NCI-H82 treated with DMSO at 0.1 percent for 48 hours (cell line): ENCODE measurements at regions not wholly inside any gene's neighbourhood (a gene's known extent, or its start where the extent isn't known, plus 50 kb on each side); places are given as distances from the start of the nearest gene placed in this dataset.
"Not testable (repeated sequence)": the region's sequence is repeated elsewhere in the genome, so short reads cannot be mapped to it uniquely, and the experiment has no call there.

Experiments used
- DNase-seq: peaks from one replicate; lab custom pipeline; 2025; ENCODE audit not compliant: unreplicated experiment; lab: John Stamatoyannopoulos, UW

DNA sequence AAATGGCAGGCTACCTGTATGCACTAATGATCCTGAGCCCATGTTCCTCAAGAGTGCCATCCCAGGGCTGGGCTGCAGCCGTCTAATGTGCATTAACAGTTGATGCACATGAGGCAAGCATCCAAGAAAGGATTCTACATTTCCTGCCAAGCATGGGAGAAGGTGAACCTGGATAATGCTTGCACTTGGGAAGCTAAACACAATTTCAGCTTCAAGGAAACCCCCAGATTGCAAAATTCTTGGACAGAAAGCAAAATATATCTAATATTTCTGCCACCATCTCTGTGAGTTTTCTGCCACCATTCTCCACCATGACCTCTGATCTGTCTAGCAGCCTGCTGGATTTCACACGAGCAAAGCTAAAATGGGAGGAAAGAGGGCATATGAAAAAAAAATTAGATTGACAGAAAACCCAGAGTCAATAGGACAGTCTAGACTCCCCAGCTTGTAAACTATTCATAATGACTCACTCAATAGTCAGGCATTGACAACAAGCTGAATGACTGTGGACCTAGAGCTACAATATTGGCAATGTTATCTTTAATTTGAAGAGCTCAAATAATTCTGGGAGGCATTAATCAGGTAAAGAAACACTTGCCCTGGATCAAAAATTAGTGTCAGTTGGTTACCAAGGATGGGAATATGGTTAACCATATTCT, 91.9 kb upstream of the BCL2L14 start:
- no peak for DNase-seq

DNA sequence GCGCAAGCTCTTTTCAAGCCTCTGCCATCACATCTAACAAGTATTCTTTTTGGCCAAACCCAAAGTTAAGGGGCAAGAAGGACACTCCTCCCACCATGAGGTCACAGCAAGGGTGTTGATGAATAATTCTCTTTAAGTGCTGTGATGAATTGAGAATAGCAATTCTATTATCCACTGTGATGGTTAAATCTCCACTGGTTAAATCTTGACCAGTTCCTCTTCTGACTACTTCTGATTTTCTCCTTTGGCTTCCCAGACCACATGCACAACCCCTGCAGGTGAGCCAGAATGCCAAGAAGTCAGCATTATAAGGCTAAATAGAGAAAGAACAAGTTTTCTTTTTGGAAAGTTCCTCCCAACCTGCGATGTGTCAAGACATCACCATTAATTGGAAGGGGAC, 90.6 kb upstream of the BCL2L14 start:
- no peak for DNase-seq

DNA sequence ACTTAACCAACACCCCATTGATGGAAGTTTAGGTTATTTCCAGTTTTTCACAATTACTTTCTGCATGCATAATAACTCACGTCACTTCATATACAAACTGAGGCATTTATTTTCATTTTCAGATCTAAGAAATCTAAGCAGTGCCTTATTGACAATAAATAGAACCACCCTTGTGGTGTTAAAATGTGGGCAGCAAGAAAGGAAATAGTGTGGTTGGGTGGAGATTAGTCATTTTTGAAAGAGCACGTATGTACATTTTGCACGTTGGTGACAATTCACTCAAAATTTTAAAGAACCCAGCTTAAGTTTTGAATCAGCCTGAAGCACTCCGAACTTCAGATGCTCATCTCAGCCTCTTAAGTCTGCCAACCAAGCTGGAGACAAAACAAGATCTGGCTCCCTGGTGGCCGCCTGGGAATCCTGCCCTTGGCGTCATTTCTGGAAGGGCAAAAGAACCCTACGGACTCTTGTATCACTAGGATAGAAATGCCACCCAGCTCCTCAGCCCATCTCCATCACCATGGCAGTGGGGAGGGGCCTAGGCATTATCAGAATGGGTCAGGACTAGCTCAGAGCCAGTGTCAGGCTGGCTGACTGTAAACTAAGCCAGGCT, 89.5 kb upstream of the BCL2L14 start:
- DNase-seq: no peak

DNA sequence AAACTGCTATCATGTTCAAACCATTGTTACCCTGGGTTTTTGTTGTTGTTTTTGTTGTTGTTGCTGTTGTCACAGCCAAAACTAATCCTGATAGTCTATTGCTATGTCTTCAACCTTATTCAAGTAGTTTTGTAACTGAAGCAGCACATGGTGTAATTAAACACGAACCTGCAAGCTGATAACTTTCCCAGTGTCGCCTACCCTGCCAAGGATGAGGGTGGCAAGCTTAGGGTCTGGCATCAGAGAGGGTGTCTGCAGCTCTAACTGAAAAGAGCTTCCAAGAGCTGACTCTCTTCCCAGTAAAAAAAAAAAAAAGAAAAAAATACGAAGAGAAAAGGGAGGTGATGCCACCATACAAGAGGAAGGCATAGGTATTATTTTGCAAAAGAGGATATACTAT, 86.3 kb upstream of the BCL2L14 start:
- no peak for DNase-seq

DNA sequence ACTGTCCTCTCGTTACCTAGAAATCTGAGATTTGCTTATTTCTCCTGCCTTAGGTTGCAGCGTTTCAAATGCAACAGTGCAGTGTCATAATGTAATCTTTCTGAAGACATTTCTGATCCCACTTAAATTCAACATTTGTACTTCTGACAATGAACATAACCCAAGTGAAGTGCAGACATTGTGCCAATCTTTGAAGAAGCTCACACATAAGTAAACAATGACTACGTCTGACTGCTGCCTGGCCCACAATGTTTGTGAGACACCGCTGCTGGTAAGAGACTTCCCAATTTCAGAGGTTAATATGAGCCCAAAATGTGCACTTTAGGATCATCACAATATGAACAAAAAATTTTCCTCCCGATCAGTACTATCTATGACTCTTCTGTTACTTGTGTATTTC, 84.6 kb upstream of the BCL2L14 start:
- no peak for DNase-seq

DNA sequence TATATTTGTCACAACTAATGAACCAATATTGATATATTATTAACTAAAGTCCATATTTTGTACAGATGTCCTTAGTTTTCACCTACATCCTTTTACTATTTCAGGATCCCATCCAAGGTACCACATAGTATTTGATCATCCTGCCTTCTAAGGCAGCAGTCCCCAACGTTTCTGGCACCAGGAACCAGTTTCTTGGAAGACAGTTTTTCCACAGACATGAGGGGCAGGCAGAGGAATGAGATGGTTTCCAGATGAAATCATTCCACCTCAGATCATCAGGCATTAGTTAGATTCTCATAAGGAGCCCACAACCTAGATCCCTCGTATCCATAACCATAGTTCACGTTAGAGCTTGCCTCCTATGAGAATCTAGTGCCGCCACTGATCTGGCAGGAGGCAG, 82.8 kb upstream of the BCL2L14 start:
- DNase-seq: no peak

DNA sequence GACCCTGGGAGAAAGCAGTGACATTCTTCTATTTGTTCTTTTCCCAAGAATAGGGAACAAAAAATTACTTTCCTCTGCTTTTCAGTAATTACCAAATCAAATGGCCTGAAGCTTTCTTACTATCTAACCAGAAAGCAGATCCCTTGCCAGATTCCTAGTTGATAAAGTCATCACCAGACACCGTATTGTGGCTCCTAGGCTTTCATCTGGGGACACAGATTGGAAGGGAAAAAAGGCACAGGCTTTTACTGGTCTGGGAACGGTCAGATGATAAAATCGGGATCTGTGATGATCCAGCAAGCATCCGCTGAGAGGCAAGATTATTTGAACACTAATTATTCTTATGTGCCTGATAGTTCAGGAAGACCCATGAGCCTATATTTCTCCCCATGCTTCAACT, 79.1 kb upstream of the BCL2L14 start:
- DNase-seq: no peak

DNA sequence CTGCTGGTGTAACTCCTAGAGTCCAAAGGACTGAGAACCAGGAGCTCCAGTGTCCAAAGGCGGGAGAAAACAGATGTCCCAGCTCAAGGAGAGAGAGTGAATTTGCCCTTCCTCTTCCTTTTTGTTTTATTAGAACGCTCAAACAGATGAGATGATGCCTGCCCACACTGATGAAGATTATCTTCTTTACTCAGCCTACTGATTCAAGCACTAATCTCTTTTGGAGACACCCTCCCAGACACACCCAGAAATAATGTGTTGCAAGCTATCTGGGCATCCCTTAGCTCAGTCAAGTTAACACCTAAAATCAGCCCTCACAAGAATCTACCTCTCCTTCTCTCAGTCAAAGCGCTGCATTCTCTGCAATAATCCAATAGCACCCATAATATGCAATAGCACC, 78.2 kb upstream of the BCL2L14 start:
- DNase-seq: no peak

DNA sequence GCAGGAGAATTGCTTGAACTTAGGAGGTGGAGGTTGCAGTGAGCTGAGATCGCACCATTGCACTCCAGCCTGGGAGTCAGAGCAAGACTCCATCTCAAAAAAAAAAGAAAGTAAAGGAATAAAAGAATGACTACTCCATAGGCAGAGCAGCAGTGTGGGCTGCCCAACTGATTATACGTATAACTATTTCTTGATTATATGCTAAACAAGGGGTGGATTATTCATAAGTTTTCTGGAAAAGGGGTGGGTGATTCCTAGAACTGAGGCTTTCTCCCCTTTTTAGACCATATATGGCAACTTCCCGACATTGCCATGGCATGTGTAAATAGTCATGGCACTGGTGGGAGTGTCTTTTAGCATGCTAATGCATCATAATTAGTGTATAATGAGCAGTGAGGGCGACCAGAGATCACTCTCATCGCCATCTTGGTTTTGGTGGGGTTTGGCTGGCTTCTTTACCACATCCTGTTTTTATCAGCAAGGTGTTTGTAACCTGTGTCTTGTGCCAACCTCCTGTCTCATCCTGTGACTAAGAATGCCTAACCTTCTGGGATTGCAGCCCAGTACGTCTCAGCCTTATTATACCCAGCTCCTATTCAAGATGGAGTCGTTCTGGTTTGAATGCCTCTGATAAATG, 72.3 kb upstream of the BCL2L14 start:
- not testable (repeated sequence) for DNase-seq

DNA sequence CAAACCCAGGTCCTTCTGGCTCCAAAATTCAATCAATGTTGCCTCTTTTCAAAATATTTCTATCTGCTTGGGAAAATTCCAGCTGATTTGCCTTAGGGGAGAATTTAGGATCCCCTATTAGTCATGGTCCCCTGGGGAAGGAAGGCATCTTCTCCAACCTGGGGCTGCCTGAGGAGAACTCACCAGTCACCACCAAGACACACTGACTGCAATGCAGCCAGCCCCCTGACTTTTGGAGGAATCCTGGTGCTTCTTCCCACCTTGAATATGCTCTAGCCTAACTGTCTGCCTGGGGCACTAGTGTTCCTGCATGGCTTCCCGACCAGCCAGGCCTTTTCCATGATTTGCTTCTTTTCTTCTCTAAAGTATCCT, 71.8 kb upstream of the BCL2L14 start:
- no peak for DNase-seq

DNA sequence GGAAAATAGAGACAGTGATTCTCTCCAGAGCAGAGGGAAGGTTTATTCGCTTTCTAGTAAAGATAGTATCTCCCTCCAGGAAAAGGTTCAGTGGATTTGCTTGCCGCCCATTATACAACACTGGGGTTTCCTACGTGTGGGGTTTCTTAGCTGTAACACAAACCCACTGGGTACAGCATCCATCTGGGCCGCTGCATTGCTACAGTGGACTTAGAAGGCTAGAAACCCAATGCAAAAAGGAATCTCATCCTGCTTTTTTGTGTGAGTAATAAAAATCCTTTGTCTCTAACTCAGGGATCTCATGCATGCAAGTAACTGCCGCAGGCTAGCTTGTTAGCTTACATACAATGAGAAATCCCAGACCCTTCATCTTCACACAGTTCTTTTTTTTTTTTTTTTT, 67.1 kb upstream of the BCL2L14 start:
- DNase-seq: no peak

DNA sequence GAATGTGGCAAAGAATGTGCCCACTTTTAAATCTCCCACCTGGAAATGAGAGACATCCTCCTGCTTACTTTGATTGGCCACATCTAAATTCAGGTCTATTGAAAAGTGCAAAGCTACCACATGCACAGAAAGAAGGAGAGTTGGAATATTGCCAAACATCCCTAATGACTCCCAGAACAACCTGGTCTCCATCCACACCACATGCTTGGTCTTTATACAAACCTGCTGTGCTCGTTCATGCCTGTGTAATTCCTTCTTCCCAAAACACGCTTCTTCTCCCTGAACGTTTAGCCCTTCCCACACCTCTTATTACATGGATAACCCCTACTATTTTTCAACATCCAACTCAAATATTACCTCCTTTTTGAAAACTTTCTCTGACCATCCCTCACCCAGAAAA, 66.2 kb upstream of the BCL2L14 start:
- DNase-seq: no peak

DNA sequence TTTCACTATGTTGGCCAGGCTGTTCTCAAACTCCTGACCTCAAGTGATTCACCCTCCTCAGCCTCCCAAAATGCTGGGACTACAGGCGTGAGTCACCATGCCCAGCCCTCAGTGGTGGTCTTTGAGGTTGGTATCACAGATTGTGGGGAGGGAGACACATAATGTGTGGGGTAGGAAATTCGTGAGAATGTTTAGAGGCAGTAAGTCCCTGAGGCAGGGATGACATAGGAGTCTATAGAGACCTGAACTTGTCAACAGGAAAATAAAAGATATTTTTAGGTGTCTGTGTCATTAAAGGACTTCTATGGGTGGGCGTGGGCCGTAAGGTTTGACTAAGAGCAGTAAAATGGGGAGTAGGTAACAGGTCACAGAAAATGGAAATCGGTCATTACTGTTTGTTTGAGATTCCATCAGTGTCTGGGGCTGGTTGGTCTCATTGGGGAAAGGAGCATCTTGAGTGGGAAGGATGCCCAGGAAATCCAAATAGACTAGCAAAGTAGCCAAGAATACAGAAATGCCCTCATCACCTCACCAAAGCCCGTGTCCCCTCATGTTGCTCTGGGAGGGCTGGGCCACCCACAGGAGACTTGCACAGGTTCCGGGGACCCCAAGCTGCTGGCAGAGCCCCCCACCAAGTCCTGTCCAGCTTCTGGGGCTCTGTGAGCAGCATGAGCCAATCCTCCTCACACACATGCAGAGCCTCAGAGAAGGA, 63.6 kb upstream of the BCL2L14 start:
- DNase-seq: no peak

DNA sequence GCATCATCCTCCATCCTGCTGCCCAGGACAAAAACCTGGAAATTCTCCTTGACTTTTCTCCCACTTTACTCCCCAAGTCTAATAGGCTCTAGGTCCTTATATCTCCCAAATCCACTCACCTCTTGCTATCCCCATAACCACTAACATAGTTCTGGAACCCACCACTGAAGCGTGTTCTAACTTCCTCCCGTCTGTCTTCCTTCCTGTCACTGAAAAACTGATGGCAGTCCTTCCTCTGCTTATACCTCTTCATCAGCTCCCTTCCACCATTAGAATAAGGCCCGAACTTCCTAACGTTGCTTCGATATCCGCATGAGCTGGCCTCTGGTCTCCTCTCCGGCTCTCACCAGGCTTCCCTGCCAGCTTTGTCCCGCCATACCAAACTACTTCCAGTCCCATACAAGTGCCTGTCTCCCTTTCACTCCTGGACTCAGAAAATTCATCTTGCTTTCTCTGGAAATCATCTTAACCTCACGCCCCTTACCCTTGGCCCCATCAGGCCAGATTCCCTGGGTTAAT, 63.0 kb upstream of the BCL2L14 start:
- DNase-seq: no peak

DNA sequence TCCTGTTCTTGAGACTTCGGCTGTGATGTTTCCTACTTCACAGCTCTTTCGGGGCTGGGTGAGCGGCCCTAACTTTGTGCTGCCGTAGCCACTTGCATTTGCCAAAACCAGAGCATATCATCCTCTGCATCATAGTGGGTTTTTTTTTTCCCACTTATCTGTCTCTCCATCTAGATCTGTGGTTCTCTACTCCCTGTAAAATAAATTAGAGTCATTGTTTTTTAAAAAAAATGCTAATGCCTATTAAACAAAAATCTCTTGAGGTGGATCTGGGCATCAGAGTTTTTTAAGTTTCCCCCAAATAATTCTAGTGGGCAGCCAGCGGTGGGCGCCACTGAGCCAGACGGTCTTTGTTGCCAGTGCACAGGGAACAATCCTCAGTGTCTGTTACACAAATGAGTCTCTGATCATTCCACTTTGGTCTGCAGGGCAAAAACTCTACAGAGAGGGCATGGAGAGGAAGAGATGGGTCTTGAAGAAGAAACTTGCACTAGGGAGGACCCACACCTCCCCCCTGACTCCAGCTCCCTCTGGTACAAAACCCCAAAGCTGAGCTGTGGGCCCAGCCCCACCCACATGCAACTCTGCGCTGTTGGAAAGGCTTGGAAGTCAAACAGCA, 62.4 kb upstream of the BCL2L14 start:
- no peak for DNase-seq

DNA sequence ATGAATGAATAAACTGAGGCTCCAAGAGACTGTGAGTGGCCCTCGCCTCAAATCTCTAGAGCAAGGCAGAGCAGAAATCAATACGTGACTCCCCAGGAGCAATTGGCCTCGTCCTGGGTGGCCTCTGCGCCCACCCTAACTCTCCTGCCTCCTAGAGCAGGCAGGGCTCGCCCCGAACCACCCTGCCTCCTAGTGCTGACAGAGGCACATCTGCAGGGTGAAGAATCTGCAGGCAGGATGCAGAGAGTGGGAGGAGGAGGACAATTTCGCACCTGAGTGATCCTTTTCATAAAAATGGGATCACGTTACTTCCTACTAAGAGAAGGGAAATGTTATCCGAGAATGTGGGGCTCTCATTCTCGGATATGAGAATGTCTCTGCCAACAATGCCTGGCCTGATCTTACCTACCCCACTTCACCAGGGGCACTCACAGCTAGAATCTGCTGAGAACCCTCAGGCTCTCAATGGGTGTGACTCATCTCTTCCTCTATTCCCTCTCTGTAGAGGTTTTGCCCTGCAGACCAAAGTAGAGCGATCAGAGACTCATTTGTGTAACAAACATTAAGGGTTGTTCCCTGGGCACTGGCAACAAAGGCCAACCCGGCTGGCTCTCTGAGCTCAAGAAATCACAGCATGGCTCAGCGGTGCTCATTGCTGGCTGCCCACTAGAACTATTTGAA, 61.7 kb upstream of the BCL2L14 start:
- no peak for DNase-seq

DNA sequence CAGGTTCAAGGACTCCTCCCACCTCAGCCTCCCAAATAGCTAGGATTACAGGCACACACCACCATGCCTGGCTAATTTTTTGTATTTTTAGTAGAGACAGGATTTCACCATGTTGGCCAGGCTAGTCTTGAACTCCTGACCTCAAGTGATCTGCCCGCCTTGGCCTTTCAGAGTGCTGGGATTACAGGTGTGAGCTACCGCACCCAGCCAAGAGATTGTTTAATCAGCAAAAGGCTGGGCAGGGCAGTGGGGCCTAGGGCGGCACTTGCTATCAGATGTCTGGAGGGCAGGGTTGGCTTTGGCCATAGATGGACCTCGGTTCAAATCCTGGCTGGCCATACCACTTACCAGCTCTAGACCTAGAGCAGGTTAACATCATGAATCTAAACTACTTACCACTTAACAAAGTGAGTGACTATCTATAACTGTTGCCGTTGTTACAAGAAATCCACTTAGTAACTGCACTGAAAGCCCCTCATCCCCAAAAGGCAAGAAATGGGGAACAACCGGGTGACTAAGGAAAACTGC, 60.9 kb upstream of the BCL2L14 start:
- not testable (repeated sequence) for DNase-seq

DNA sequence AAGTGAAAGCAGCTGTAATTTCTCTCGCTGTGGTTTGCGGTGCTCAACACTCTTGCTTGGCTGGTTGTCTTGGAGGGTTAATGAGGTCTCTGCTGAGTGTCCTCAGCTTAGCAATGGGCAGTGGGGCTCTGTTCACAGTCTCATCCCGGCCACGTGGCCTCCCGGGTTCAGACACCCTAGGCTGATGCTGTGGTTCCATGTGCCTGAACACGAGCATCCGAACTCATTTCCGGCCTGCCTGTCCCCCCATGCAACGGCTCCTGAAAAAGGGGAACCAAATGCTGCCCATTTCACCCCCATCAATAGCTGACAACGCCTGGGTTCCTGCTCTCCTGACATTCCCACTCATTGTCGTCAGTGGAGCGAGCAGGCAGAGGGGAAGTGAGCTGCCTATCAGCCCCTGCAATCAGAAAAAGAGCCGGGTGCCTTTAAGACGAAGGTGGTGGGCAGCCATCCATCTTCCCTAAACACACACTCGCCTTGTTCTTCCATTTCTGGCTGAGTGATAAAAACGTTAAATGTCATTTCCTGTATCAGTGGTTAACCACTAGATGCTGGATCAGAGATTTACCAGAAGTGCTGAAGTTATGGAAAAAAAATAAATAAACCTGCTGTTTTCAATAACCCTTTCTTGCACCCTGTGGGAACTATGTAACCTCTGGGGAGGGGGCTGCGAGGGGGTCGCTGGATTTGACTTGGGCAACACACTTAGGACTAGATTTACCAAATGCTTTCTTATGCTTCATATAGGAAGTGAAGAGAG, 60.3 kb upstream of the BCL2L14 start:
- DNase-seq: no peak

DNA sequence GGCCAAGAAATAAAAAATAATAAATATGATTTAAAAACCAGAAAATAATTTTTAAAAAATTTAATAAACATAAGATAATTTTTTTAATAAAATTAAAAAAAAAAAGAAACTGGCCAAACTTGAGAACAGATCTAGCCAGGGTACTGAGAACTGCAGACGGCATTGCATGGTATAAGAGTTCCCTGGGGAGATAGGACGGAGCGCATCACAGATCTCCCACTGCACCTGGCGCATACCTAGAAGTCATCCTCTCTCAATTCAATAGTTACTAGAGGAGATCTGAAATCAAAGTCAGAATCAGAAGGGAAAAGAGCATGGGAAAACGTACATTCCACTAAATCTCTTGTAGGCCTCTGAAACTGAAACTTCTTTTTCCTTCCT, 58.9 kb upstream of the BCL2L14 start:
- no peak for DNase-seq

DNA sequence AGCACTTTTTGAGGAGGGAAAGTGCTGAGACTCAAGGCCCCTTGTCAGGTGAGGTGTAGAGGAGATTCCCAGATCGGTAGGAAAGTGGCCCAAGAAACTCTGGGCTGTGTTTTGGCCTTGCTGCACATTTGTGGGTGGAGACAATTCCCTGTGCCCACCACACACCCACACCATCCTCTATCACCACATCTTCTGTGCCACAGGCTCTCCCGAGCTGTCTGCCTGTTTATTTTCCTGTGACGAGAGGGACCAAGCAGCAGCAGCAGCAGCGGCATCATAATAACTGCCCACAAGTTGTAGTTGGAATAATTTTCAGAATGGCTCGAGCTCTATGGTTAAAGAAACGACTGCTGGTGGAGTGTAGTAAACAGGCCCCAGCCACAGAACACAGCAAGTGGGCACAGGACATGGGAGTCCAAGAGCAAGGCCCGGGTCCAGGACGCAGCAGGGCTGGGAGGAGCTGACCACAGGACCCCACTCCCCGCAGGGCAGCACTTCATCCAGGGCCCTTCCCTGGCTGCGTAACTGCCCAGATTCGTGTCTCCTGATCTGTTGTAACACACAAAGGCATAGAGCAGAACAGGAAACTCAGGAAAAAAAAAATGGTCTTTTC, 55.6 kb upstream of the BCL2L14 start:
- DNase-seq: no peak
